C4-2B (cell line): ENCODE measurements at regions not wholly inside any gene's neighbourhood (a gene's known extent, or its start where the extent isn't known, plus 50 kb on each side); places are given as distances from the start of the nearest gene placed in this dataset.

Source experiments
- ZFX ChIP-seq: fragments of 450-650 bp; IDR thresholded peaks from 2 replicates; pipeline ENCODE4 v1.6.1; 2017
- TF ChIP-seq, protein P1 (sequence below): fragments of 450-650 bp; conservative IDR thresholded peaks from 2 replicates; pipeline ENCODE4 v1.5.1; 2017; ENCODE audit warnings: mild to moderate bottlenecking

DNA sequence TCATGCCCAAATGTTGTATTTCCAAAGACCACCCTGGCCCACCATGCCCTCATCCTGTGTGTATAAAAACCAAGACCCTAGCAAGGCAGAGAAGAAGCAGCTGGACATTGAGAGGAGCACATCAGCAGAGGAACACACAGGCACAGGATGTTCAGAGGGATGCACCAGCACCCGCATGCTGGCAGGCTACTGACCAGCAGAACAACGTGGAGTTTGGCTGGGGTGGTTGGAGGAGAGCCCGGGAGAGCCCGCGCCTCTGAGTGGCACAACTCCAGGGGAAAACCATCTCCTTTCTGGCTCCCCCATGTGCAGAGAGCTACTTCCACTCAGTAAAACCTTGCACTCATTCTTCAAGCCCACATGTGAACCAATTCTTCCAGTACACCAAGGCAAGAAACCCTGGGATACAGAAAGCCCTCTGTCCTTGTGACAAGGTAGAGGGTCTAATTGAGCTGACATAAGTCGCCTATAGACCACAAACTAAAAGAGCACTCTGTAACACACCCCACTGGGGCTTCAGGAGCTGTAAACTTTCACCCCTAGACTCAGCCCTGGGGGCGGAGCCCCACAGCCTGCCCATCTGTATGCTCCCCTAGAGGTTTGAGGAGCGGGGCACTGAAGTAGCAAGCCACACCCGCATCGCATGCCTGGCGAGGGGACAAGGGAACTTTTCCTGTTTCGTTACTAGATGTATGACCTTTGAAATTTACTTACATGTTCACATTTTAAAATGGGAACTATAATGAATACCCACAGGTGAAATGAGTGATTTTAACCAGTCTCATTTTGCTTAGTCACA is 831.5 kb upstream of the CITED2 start:
- TF ChIP-seq, protein P1, sequence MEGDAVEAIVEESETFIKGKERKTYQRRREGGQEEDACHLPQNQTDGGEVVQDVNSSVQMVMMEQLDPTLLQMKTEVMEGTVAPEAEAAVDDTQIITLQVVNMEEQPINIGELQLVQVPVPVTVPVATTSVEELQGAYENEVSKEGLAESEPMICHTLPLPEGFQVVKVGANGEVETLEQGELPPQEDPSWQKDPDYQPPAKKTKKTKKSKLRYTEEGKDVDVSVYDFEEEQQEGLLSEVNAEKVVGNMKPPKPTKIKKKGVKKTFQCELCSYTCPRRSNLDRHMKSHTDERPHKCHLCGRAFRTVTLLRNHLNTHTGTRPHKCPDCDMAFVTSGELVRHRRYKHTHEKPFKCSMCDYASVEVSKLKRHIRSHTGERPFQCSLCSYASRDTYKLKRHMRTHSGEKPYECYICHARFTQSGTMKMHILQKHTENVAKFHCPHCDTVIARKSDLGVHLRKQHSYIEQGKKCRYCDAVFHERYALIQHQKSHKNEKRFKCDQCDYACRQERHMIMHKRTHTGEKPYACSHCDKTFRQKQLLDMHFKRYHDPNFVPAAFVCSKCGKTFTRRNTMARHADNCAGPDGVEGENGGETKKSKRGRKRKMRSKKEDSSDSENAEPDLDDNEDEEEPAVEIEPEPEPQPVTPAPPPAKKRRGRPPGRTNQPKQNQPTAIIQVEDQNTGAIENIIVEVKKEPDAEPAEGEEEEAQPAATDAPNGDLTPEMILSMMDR = no peak
- TF ChIP-seq ZFX = no peak
